MM.1S (cell line): ENCODE measurements at regions not wholly inside any gene's neighbourhood (a gene's known extent, or its start where the extent isn't known, plus 50 kb on each side); places are given as distances from the start of the nearest gene placed in this dataset.

Experiments
- EZH2 ChIP-seq: fragments of 300-600 bp; sonication (generic); optimal IDR thresholded peaks from 2 replicates; pipeline ENCODE3; 2017; ENCODE audit warnings: low read depth, mild to moderate bottlenecking, antibody characterized with exemption, low read length, mixed read lengths
- EZH2phosphoT487 ChIP-seq: fragments of 300-600 bp; sonication (generic); IDR thresholded peaks from 2 replicates; pipeline ENCODE4 v1.6.1; 2018; ENCODE audit warnings: antibody characterized with exemption, low read length
- TF ChIP-seq, protein P1 (sequence below): fragments of 300-600 bp; sonication (generic); IDR thresholded peaks from 2 replicates; pipeline ENCODE4 v1.5.1; 2016; ENCODE audit warnings: antibody characterized with exemption, low read length, mixed read lengths

- TF ChIP-seq, protein P1, sequence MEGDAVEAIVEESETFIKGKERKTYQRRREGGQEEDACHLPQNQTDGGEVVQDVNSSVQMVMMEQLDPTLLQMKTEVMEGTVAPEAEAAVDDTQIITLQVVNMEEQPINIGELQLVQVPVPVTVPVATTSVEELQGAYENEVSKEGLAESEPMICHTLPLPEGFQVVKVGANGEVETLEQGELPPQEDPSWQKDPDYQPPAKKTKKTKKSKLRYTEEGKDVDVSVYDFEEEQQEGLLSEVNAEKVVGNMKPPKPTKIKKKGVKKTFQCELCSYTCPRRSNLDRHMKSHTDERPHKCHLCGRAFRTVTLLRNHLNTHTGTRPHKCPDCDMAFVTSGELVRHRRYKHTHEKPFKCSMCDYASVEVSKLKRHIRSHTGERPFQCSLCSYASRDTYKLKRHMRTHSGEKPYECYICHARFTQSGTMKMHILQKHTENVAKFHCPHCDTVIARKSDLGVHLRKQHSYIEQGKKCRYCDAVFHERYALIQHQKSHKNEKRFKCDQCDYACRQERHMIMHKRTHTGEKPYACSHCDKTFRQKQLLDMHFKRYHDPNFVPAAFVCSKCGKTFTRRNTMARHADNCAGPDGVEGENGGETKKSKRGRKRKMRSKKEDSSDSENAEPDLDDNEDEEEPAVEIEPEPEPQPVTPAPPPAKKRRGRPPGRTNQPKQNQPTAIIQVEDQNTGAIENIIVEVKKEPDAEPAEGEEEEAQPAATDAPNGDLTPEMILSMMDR = no peak
- no peak for TF ChIP-seq EZH2phosphoT487
- TF ChIP-seq EZH2 = no peak
Observed at GRCh38 chr20:53750827-53751619, 157.4 kb upstream of the ZNF217 start.
